NCI-H748 (cell line): ENCODE measurements at regions not wholly inside any gene's neighbourhood (a gene's known extent, or its start where the extent isn't known, plus 50 kb on each side); places are given as distances from the start of the nearest gene placed in this dataset.

ENCODE experiments used
- DNase-seq: peaks from one replicate; lab custom pipeline; 2025; ENCODE audit not compliant: unreplicated experiment; lab: John Stamatoyannopoulos, UW

- no peak for DNase-seq
Observed at GRCh38 chr6:142558786-142559185, 257.0 kb downstream of the ADGRG6 start.

GRCh38 chr6:142561511-142562265 lies 259.9 kb downstream of the ADGRG6 start:
- no peak for DNase-seq

- no peak for DNase-seq
Observed at GRCh38 chr6:142562865-142563264, 261.1 kb downstream of the ADGRG6 start.

- peak; percentile 19 for DNase-seq
Observed at GRCh38 chr6:142566628-142567396, 265.0 kb downstream of the ADGRG6 start.

GRCh38 chr6:142567461-142567860 lies 265.7 kb downstream of the ADGRG6 start:
- DNase-seq, result no peak

GRCh38 chr6:142568857-142569597 lies 267.2 kb downstream of the ADGRG6 start:
- no peak for DNase-seq

GRCh38 chr6:142569676-142570075 lies 267.9 kb downstream of the ADGRG6 start:
- no peak for DNase-seq

- no peak for DNase-seq
Observed at GRCh38 chr6:142570221-142570671, 268.4 kb downstream of the ADGRG6 start.

- no peak for DNase-seq
Observed at GRCh38 chr6:142592876-142593275, 291.1 kb downstream of the ADGRG6 start.

- no peak for DNase-seq
Observed at GRCh38 chr6:142597836-142598235, 296.0 kb downstream of the ADGRG6 start.

- no peak for DNase-seq
Observed at GRCh38 chr6:142601427-142601826, 299.6 kb downstream of the ADGRG6 start.

GRCh38 chr6:142602972-142603371 lies 301.2 kb downstream of the ADGRG6 start:
- no peak for DNase-seq

- DNase-seq, result no peak
Observed at GRCh38 chr6:142605922-142606485, 304.2 kb downstream of the ADGRG6 start.

- DNase-seq, result no peak
Observed at GRCh38 chr6:142612956-142613355, 311.1 kb downstream of the ADGRG6 start.

- DNase-seq, result no peak
Observed at GRCh38 chr6:142613981-142614380, 312.2 kb downstream of the ADGRG6 start.

GRCh38 chr6:142617158-142617557 lies 315.4 kb downstream of the ADGRG6 start:
- DNase-seq, result no peak

- DNase-seq, result no peak
Observed at GRCh38 chr6:142621822-142622221, 320.0 kb downstream of the ADGRG6 start.

- DNase-seq, result no peak
Observed at GRCh38 chr6:142624978-142625715, 319.8 kb downstream of the HIVEP2 start.

GRCh38 chr6:142627474-142627873 lies 317.5 kb downstream of the HIVEP2 start:
- no peak for DNase-seq

GRCh38 chr6:142631517-142632385 lies 313.2 kb downstream of the HIVEP2 start:
- DNase-seq, result no peak
